GM23338 (cell line): ENCODE measurements at regions not wholly inside any gene's neighbourhood (a gene's known extent, or its start where the extent isn't known, plus 50 kb on each side); places are given as distances from the start of the nearest gene placed in this dataset.
"Not testable (repeated sequence)": the region's sequence is repeated elsewhere in the genome, so short reads cannot be mapped to it uniquely, and the experiment has no call there.

Experiments
- CREB1 ChIP-seq: fragments of 250-450 bp; sonication (Bioruptor Pico); IDR thresholded peaks from 2 replicates; pipeline ENCODE4 v1.5.0; 2020; ENCODE audit warnings: low read depth, mild to moderate bottlenecking, moderate library complexity
- ETS1 ChIP-seq: IDR thresholded peaks from 2 replicates; pipeline ENCODE4 v1.6.1; 2016; ENCODE audit warnings: antibody characterized with exemption
- EZH2 ChIP-seq: fragments of 200-600 bp; sonication (generic); IDR thresholded peaks from one replicate; pipeline ENCODE4 v1.8.0; 2017; ENCODE audit warnings: antibody characterized with exemption, mild to moderate bottlenecking, low read depth; ENCODE audit not compliant: unreplicated experiment
- EZH2phosphoT487 ChIP-seq: fragments of 200-600 bp; sonication (generic); IDR thresholded peaks from one replicate; pipeline ENCODE4 v1.8.1; 2018; ENCODE audit warnings: antibody characterized with exemption; ENCODE audit not compliant: unreplicated experiment
- JUNB ChIP-seq: IDR thresholded peaks from one replicate; pipeline ENCODE4 v1.6.1; 2016; ENCODE audit warnings: antibody characterized with exemption; ENCODE audit not compliant: unreplicated experiment
- POLR2AphosphoS5 ChIP-seq: IDR thresholded peaks from 2 replicates; pipeline ENCODE4 v1.6.1; 2016; ENCODE audit warnings: antibody characterized with exemption, low read depth
- REST ChIP-seq: IDR thresholded peaks from one replicate; pipeline ENCODE4 v1.6.1; 2018; ENCODE audit warnings: antibody characterized with exemption; ENCODE audit not compliant: unreplicated experiment
- STAT1 ChIP-seq: IDR thresholded peaks from one replicate; pipeline ENCODE4 v1.6.1; 2016; ENCODE audit warnings: antibody characterized with exemption; ENCODE audit not compliant: unreplicated experiment
- ZNF114 ChIP-seq: fragments of 250-450 bp; sonication (Bioruptor Pico); IDR thresholded peaks from 2 replicates; pipeline ENCODE4 v1.5.0; 2020; ENCODE audit warnings: mild to moderate bottlenecking, moderate library complexity
- ZNF331 ChIP-seq: fragments of 250-450 bp; sonication (Bioruptor Pico); IDR thresholded peaks from 2 replicates; pipeline ENCODE4 v1.5.0; 2020; ENCODE audit warnings: low read depth, mild to moderate bottlenecking, moderate library complexity
- TF ChIP-seq, protein P1 (sequence below), 2 experiments: fragments of 200-600 bp in 1 of 2; sonication (generic) in 1 of 2; conservative IDR thresholded peaks; 2 replicates each; pipeline versions ENCODE4 v1.5.1 to v1.6.1; 2016 to 2017; ENCODE audit warnings: antibody characterized with exemption in 2 of 2, low read depth in 2 of 2, mild to moderate bottlenecking in 2 of 2, moderate library complexity in 1 of 2

DNA sequence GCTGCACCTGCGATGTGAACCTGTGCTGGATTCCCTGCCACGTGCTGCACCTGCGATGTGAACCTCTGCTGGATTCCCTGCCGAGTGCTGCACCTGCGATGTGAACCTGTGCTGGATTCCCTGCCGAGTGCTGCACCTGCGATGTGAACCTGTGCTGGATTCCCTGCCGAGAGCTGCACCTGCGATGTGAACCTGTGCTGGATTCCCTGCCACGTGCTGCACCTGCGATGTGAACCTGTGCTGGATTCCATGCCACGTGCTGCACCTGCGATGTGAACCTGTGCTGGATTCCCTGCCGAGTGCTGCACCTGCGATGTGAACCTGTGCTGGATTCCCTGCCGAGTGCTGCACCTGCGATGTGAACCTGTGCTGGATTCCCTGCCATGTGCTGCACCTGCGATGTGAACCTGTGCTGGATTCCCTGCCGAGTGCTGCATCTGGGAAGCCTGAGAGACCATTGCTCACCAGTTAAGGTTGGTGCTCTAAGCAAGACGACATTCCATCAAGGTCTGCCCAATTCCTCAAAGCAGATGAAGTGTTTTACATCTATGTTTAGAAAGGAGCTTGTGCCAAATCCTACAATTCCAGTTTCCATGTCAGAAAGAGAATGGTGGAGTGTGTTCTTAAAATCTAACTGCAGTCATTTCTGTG lies 176.5 kb upstream of the B3GAT1 start:
- TF ChIP-seq CREB1 (CRISPR knock-in tag); EZH2; EZH2phosphoT487; POLR2AphosphoS5; REST; JUNB; ETS1; ZNF331 (CRISPR knock-in tag); STAT1; ZNF114 (CRISPR knock-in tag): not testable (repeated sequence)
- TF ChIP-seq, protein P1, sequence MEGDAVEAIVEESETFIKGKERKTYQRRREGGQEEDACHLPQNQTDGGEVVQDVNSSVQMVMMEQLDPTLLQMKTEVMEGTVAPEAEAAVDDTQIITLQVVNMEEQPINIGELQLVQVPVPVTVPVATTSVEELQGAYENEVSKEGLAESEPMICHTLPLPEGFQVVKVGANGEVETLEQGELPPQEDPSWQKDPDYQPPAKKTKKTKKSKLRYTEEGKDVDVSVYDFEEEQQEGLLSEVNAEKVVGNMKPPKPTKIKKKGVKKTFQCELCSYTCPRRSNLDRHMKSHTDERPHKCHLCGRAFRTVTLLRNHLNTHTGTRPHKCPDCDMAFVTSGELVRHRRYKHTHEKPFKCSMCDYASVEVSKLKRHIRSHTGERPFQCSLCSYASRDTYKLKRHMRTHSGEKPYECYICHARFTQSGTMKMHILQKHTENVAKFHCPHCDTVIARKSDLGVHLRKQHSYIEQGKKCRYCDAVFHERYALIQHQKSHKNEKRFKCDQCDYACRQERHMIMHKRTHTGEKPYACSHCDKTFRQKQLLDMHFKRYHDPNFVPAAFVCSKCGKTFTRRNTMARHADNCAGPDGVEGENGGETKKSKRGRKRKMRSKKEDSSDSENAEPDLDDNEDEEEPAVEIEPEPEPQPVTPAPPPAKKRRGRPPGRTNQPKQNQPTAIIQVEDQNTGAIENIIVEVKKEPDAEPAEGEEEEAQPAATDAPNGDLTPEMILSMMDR (conservative IDR thresholded peaks at IDR 0.05; ENCODE audit: low read depth in 2 of 2): not testable (repeated sequence)
